Testis (tissue), 2 donors: ENCODE measurements at regions not wholly inside any gene's neighbourhood (a gene's known extent, or its start where the extent isn't known, plus 50 kb on each side); places are given as distances from the start of the nearest gene placed in this dataset.

Source experiments
- DNase-seq: peaks from one replicate; pipeline ENCODE4 v3.0.0-alpha.2; 2019
- H3K27ac ChIP-seq, 2 donors: fragments of 200-600 bp; sonication (generic); one replicate each; pipeline ENCODE4 v1.5.1; 2019
- H3K27me3 ChIP-seq: fragments of 200-600 bp; sonication (generic); one replicate; pipeline ENCODE4 v1.5.1; 2019
- H3K36me3 ChIP-seq: fragments of 200-600 bp; sonication (generic); one replicate; pipeline ENCODE4 v1.5.1; 2017; ENCODE audit warnings: low read depth; ENCODE audit errors: missing control alignments
- H3K4me1 ChIP-seq: fragments of 200-600 bp; sonication (generic); one replicate; pipeline ENCODE4 v1.5.1; 2019
- H3K4me3 ChIP-seq, 2 donors: fragments of 200-600 bp; sonication (generic); one replicate each; pipeline ENCODE4 v1.5.1; 2017 to 2019
- H3K9me3 ChIP-seq: fragments of 200-600 bp; sonication (generic); one replicate; pipeline ENCODE4 v1.5.1; 2017
- CTCF ChIP-seq, 3 experiments: fragments of 450-650 bp in 2 of 3; fragments of 200-600 bp in 1 of 3; sonication (generic) in 1 of 3; IDR thresholded peaks; one replicate each; pipeline ENCODE4 v1.5.1; 2016 to 2019; ENCODE audit warnings: antibody characterized with exemption in 3 of 3, mild to moderate bottlenecking in 2 of 3, moderate library complexity in 1 of 3
- POLR2A ChIP-seq: fragments of 450-650 bp; IDR thresholded peaks from one replicate; pipeline ENCODE4 v1.6.1; 2017; ENCODE audit warnings: antibody characterized with exemption, mild to moderate bottlenecking, moderate library complexity
- WGBS, 2 donors: methylation state at CpG; one replicate each; pipeline ENCODE4 v1.1.5; 2018; 5-methylcytosine and 5-hydroxymethylcytosine counted together
- intact Hi-C: fragments of 100-400 bp; cut with DNase I; formaldehyde crosslinking; loops from one replicate; pipeline ENCODE4 v1.15.1; 2023; ENCODE audit warnings: low total_unique reads

- TF ChIP-seq POLR2A (no peak), CTCF (IDR thresholded peaks at IDR 0.05) (no peak)
- Histone ChIP-seq H3K27me3 (no peaks in the 10 kb centered on the region), H3K4me3 (no peak overlapping the region), H3K9me3 (no peaks in the 10 kb centered on the region), H3K4me1 (peaks cover 14% of the 10 kb centered on the region), H3K36me3 (no peaks in the 10 kb centered on the region), H3K27ac (no peak overlapping the region)
- no peak for DNase-seq
- intact Hi-C loops: no loop called here
- WGBS, 2 donors: 84 to 100% methylated on average over 2 of the region's 2 CpGs
Measured at GRCh38 chr16:80046848-80047247, 446.3 kb upstream of the MAF start.

DNA sequence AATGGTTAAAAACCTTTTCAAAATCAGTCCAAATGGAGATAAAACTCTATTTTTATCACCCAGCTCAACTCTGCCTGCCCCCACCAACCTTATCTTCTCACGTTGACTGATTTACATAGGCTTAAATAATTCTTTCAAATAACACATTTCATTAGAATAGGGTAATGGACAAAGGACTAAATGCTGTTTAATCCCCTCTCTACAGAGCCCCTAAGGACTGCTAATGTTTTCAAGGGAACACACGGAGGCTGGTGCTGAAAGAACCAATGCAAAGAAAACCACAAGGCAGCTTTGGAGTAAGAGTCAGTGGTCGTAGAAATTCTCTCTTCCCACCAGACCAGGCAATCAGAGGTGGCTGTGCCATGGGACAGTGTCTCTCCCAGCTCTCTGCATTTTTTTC lies 445.7 kb upstream of the MAF start:
- 43 to 45% methylated on average over 3 of the region's 3 CpGs for WGBS, 2 donors
- no peaks in the 10 kb centered on the region for H3K27me3 ChIP-seq

DNA sequence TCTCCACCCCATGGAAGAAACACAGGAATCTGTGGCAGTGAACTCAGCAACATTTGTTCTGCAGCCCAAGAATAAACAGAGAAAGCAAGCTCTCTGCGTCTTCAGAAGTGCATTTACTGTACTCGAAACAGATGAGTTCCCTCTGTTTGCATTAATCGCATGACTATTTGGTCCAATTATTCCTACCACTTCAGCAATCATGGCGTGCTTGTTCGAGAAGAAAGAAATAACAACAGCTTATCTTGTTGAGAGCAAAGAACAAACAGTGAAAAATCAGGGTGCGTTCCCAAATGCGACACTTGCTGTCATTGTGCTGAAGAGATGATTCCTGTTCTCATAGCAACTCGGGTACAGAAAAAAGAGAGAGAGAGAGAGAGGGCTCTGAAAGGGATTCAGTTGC lies 445.3 kb upstream of the MAF start:
- no peak for DNase-seq
- TF ChIP-seq POLR2A (no peak), CTCF (IDR thresholded peaks at IDR 0.05) (no peak)
- Histone ChIP-seq H3K9me3 (no peaks in the 10 kb centered on the region), H3K4me3 (no peak overlapping the region), H3K4me1 (peaks cover 14% of the 10 kb centered on the region), H3K36me3 (no peaks in the 10 kb centered on the region), H3K27me3 (no peaks in the 10 kb centered on the region), H3K27ac (no peak overlapping the region)
- WGBS, 2 donors: 34 to 40% methylated on average over 8 of the region's 8 CpGs
- intact Hi-C loops: no loop called here

More for the DNA sequence above, 445.7 kb upstream of the MAF start:
- intact Hi-C loops: no loop called here
- TF ChIP-seq CTCF (IDR thresholded peaks at IDR 0.05) (no peak), POLR2A (no peak)
- no peak for DNase-seq
- Histone ChIP-seq H3K36me3 (no peaks in the 10 kb centered on the region), H3K4me1 (peaks cover 14% of the 10 kb centered on the region), H3K4me3 (no peak overlapping the region), H3K27ac (no peak overlapping the region), H3K9me3 (no peaks in the 10 kb centered on the region)

DNA sequence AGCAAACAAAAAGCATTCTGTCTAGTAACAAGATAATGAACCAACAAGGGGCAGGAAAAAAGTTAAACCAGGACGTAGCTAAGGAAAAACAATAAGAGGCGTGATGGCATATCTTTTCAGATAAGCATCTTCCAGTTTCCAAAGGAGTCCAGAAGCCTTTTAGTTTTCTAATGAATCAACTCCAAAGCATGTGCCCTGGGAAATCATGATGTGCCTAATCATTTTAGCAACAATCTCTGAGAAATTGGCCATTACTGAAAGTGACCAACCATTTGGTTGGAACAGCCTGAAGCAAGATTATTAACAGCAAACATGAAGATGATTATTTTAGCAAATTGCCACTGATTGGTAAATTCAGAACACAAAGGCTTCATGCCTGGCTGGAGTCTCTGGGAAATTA lies 440.9 kb upstream of the MAF start:
- intact Hi-C loops: no loop called here
- Histone ChIP-seq H3K4me3 (no peak overlapping the region), H3K9me3 (no peaks in the 10 kb centered on the region), H3K27ac (no peak overlapping the region), H3K27me3 (no peaks in the 10 kb centered on the region), H3K4me1 (peaks cover 12% of the 10 kb centered on the region), H3K36me3 (no peaks in the 10 kb centered on the region)
- DNase-seq: no peak
- 46 to 49% methylated on average over 2 of the region's 2 CpGs for WGBS, 2 donors
- TF ChIP-seq CTCF (IDR thresholded peaks at IDR 0.05) (no peak), POLR2A (no peak)

DNA sequence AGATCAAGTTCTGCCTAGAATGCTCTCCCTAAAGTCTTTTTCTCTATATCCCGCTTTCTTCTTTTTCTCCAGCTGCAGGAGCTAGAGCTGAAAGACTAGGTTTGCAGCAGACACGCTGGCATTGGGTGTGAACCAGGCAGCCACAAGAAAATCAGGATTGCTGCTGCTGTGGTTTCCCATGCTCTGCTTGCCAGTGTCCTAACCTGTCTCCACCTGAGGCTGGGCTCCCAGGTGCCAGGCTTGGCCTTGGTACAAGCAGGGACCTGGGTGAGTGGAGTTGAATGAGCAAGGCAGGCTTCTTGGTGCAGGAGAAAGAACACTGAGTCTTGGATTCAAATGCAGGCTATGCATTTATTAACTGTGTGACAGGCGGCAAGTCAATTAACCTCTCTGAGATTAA lies 440.3 kb upstream of the MAF start:
- Histone ChIP-seq H3K27ac (no peak overlapping the region), H3K4me1 (peaks cover 6% of the 10 kb centered on the region), H3K36me3 (no peaks in the 10 kb centered on the region), H3K27me3 (no peaks in the 10 kb centered on the region), H3K9me3 (no peaks in the 10 kb centered on the region), H3K4me3 (no peak overlapping the region)
- intact Hi-C loops: no loop called here
- TF ChIP-seq POLR2A (no peak), CTCF (IDR thresholded peaks at IDR 0.05) (no peak)
- DNase-seq: no peak
- WGBS, 2 donors: 90 to 92% methylated on average over 3 of the region's 3 CpGs
